ENCODE measurements at regions not wholly inside any gene's neighbourhood (a gene's known extent, or its start where the extent isn't known, plus 50 kb on each side); places are given as distances from the start of the nearest gene placed in this dataset.

GRCh38 chr5:2423634-2424033 lies 327.8 kb downstream of the IRX2 start:
- no peak overlapping the region for H3K4me3 ChIP-seq (ENCODE audit: low read depth, low read length)
- H3K36me3 ChIP-seq (ENCODE audit: control insufficient read depth, insufficient read depth, low read length), result no peaks in the 10 kb centered on the region
- H3K4me1 ChIP-seq (ENCODE audit: control insufficient read depth, insufficient read depth, low read length), result no peaks in the 10 kb centered on the region
- H3K9ac ChIP-seq (ENCODE audit: low read depth, low read length), result no peak overlapping the region
- H3K9me3 ChIP-seq (ENCODE audit: control insufficient read depth, insufficient read depth, low read length), result peaks cover 24% of the 10 kb centered on the region
- no peak overlapping the region for H3K27ac ChIP-seq (ENCODE audit: low read depth, low read length)
- H3K27me3 ChIP-seq (ENCODE audit: control insufficient read depth, insufficient read depth, low read length), result no peaks in the 10 kb centered on the region

GRCh38 chr5:2417301-2417700 lies 334.2 kb downstream of the IRX2 start:
- H3K36me3 ChIP-seq (ENCODE audit: control insufficient read depth, insufficient read depth, low read length), result no peaks in the 10 kb centered on the region
- no peak overlapping the region for H3K4me3 ChIP-seq (ENCODE audit: low read depth, low read length)
- no peak overlapping the region for H3K27ac ChIP-seq (ENCODE audit: low read depth, low read length)
- H3K4me1 ChIP-seq (ENCODE audit: control insufficient read depth, insufficient read depth, low read length), result no peaks in the 10 kb centered on the region
- no peak overlapping the region for H3K9ac ChIP-seq (ENCODE audit: low read depth, low read length)
- peaks cover 2% of the 10 kb centered on the region; the same call in 1 of the 2 replicates for H3K9me3 ChIP-seq (ENCODE audit: control insufficient read depth, insufficient read depth, low read length)
- no peaks in the 10 kb centered on the region for H3K27me3 ChIP-seq (ENCODE audit: control insufficient read depth, insufficient read depth, low read length)

DNA sequence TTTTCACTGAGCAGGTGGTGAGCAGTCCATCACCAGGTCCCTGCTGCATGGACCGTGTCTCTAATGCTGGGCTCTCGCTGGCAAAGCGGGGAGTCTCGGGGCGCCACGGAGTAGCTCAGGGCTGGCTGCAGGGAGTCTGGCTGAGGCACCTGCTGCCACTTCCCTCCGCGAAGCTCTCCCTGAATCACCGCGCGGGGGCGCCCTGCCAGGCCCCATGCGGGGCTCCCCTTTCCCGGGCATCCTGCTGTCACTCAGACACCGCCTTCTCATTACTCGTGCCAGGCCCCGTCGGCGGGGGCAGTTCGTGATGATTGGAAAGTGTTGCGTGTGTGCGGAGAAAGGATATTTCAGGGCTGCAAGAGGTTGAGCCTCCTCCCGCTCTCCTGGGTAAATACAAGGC lies 335.8 kb downstream of the IRX2 start:
- no peaks in the 10 kb centered on the region for H3K4me1 ChIP-seq (ENCODE audit: control insufficient read depth, insufficient read depth, low read length)
- no peak overlapping the region for H3K4me3 ChIP-seq (ENCODE audit: low read depth, low read length)
- no peaks in the 10 kb centered on the region for H3K36me3 ChIP-seq (ENCODE audit: control insufficient read depth, insufficient read depth, low read length)
- no peak overlapping the region for H3K9ac ChIP-seq (ENCODE audit: low read depth, low read length)
- no peak overlapping the region for H3K27ac ChIP-seq (ENCODE audit: low read depth, low read length)
- no peaks in the 10 kb centered on the region for H3K9me3 ChIP-seq (ENCODE audit: control insufficient read depth, insufficient read depth, low read length)
- no peaks in the 10 kb centered on the region for H3K27me3 ChIP-seq (ENCODE audit: control insufficient read depth, insufficient read depth, low read length)

DNA sequence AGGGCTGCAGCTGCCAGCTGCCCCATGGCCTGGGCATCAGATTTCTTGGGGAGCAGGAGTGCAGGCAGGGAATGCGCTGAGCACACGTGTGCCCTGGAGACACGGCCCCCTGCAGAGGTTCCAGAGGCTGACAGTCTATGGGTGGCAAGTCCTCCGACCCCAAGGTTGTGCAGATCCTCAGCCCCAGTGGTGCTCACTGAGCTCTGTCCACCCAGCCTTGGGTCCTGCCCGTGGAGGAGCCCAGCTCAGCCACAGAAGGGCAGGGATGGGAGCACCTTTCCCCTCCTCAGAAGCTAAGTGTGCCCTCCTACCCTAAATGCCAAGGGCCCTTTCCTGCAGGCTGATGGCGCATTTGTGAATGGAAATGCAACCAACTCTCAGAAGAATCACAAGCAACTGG lies 341.0 kb downstream of the IRX2 start:
- Histone ChIP-seq H3K4me1 (ENCODE audit: control insufficient read depth, insufficient read depth, low read length) (no peaks in the 10 kb centered on the region), H3K9ac (ENCODE audit: low read depth, low read length) (no peak overlapping the region), H3K9me3 (ENCODE audit: control insufficient read depth, insufficient read depth, low read length) (no peaks in the 10 kb centered on the region), H3K27ac (ENCODE audit: low read depth, low read length) (no peak overlapping the region), H3K4me3 (ENCODE audit: low read depth, low read length) (no peak overlapping the region), H3K36me3 (ENCODE audit: control insufficient read depth, insufficient read depth, low read length) (no peaks in the 10 kb centered on the region), H3K27me3 (ENCODE audit: control insufficient read depth, insufficient read depth, low read length) (no peaks in the 10 kb centered on the region)

GRCh38 chr5:2403296-2403695 lies 348.2 kb downstream of the IRX2 start:
- Histone ChIP-seq H3K27me3 (ENCODE audit: control insufficient read depth, insufficient read depth, low read length) (no peaks in the 10 kb centered on the region), H3K9ac (ENCODE audit: low read depth, low read length) (no peak overlapping the region), H3K9me3 (ENCODE audit: control insufficient read depth, insufficient read depth, low read length) (peaks cover 13% of the 10 kb centered on the region), H3K4me1 (ENCODE audit: control insufficient read depth, insufficient read depth, low read length) (no peaks in the 10 kb centered on the region), H3K4me3 (ENCODE audit: low read depth, low read length) (no peak overlapping the region), H3K27ac (ENCODE audit: low read depth, low read length) (no peak overlapping the region), H3K36me3 (ENCODE audit: control insufficient read depth, insufficient read depth, low read length) (no peaks in the 10 kb centered on the region)

DNA sequence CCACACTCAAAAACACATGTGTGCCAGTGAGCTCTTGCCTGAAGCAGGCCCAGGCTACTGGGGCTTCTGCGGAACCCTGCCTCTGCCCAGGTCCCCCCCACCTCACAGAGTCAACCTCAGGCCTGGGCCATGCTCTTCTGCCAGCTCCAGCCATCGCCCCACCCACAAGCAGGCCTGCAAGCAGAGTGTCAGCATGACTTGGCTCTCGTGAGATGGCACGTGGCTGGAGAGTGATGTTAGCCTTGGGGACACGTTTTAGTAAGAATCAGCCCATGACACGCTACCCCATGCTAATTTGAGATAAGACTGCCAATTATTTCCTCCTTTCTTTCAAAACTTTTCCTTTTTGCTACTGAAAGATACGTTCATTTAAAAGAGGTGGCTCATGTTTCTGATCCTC lies 351.7 kb downstream of the IRX2 start:
- no peak overlapping the region for H3K27ac ChIP-seq (ENCODE audit: low read depth, low read length)
- no peak overlapping the region for H3K4me3 ChIP-seq (ENCODE audit: low read depth, low read length)
- H3K36me3 ChIP-seq (ENCODE audit: control insufficient read depth, insufficient read depth, low read length), result no peaks in the 10 kb centered on the region
- H3K9me3 ChIP-seq (ENCODE audit: control insufficient read depth, insufficient read depth, low read length), result peaks cover 13% of the 10 kb centered on the region
- no peak overlapping the region for H3K9ac ChIP-seq (ENCODE audit: low read depth, low read length)
- H3K27me3 ChIP-seq (ENCODE audit: control insufficient read depth, insufficient read depth, low read length), result no peaks in the 10 kb centered on the region
- H3K4me1 ChIP-seq (ENCODE audit: control insufficient read depth, insufficient read depth, low read length), result no peaks in the 10 kb centered on the region

GRCh38 chr5:2399096-2399495 lies 352.4 kb downstream of the IRX2 start:
- Histone ChIP-seq H3K4me1 (ENCODE audit: control insufficient read depth, insufficient read depth, low read length) (no peaks in the 10 kb centered on the region), H3K9me3 (ENCODE audit: control insufficient read depth, insufficient read depth, low read length) (peaks cover 13% of the 10 kb centered on the region), H3K36me3 (ENCODE audit: control insufficient read depth, insufficient read depth, low read length) (no peaks in the 10 kb centered on the region), H3K27me3 (ENCODE audit: control insufficient read depth, insufficient read depth, low read length) (no peaks in the 10 kb centered on the region), H3K4me3 (ENCODE audit: low read depth, low read length) (no peak overlapping the region), H3K27ac (ENCODE audit: low read depth, low read length) (no peak overlapping the region), H3K9ac (ENCODE audit: low read depth, low read length) (no peak overlapping the region)

GRCh38 chr5:2393556-2393955 lies 357.9 kb downstream of the IRX2 start:
- Histone ChIP-seq H3K27me3 (ENCODE audit: control insufficient read depth, insufficient read depth, low read length) (no peaks in the 10 kb centered on the region), H3K27ac (ENCODE audit: low read depth, low read length) (no peak overlapping the region), H3K4me1 (ENCODE audit: control insufficient read depth, insufficient read depth, low read length) (no peaks in the 10 kb centered on the region), H3K4me3 (ENCODE audit: low read depth, low read length) (no peak overlapping the region), H3K9ac (ENCODE audit: low read depth, low read length) (no peak overlapping the region), H3K36me3 (ENCODE audit: control insufficient read depth, insufficient read depth, low read length) (no peaks in the 10 kb centered on the region), H3K9me3 (ENCODE audit: control insufficient read depth, insufficient read depth, low read length) (no peaks in the 10 kb centered on the region)

GRCh38 chr5:2391566-2391965 lies 359.9 kb downstream of the IRX2 start:
- no peaks in the 10 kb centered on the region for H3K9me3 ChIP-seq (ENCODE audit: control insufficient read depth, insufficient read depth, low read length)
- H3K27me3 ChIP-seq (ENCODE audit: control insufficient read depth, insufficient read depth, low read length), result no peaks in the 10 kb centered on the region
- no peaks in the 10 kb centered on the region for H3K36me3 ChIP-seq (ENCODE audit: control insufficient read depth, insufficient read depth, low read length)

GRCh38 chr5:2391021-2391420 lies 360.5 kb downstream of the IRX2 start:
- H3K9ac ChIP-seq (ENCODE audit: low read depth, low read length), result no peak overlapping the region
- no peaks in the 10 kb centered on the region for H3K4me1 ChIP-seq (ENCODE audit: control insufficient read depth, insufficient read depth, low read length)
- H3K9me3 ChIP-seq (ENCODE audit: control insufficient read depth, insufficient read depth, low read length), result no peaks in the 10 kb centered on the region
- no peaks in the 10 kb centered on the region for H3K36me3 ChIP-seq (ENCODE audit: control insufficient read depth, insufficient read depth, low read length)
- no peak overlapping the region for H3K27ac ChIP-seq (ENCODE audit: low read depth, low read length)
- no peak overlapping the region for H3K4me3 ChIP-seq (ENCODE audit: low read depth, low read length)
- H3K27me3 ChIP-seq (ENCODE audit: control insufficient read depth, insufficient read depth, low read length), result no peaks in the 10 kb centered on the region

More at GRCh38 chr5:2391566-2391965, 359.9 kb downstream of the IRX2 start:
- no peak overlapping the region for H3K9ac ChIP-seq (ENCODE audit: low read depth, low read length)
- no peaks in the 10 kb centered on the region for H3K4me1 ChIP-seq (ENCODE audit: control insufficient read depth, insufficient read depth, low read length)
- H3K4me3 ChIP-seq (ENCODE audit: low read depth, low read length), result no peak overlapping the region
- no peak overlapping the region for H3K27ac ChIP-seq (ENCODE audit: low read depth, low read length)

DNA sequence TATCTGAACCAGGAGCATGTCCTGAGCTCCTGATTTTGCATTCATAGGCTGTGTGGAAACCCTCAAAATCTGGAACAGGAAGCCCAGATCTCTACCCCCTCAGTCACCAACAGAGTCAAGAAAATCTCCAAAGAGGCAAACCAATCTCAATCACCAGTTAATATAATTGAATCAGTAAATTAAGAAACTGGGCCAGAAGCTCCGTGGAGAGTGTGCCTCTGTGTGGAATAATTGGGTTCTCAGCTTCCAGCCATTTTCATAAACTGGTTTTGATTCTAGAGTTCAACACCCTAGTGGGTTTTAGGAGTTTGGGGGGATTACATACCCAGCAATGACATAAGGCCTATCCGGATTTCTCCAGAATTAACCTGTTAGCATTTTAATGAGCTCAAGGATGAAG lies 362.9 kb downstream of the IRX2 start:
- H3K4me3 ChIP-seq (ENCODE audit: low read depth, low read length), result no peak overlapping the region
- H3K27me3 ChIP-seq (ENCODE audit: control insufficient read depth, insufficient read depth, low read length), result no peaks in the 10 kb centered on the region
- H3K27ac ChIP-seq (ENCODE audit: low read depth, low read length), result no peak overlapping the region
- no peaks in the 10 kb centered on the region for H3K4me1 ChIP-seq (ENCODE audit: control insufficient read depth, insufficient read depth, low read length)
- H3K36me3 ChIP-seq (ENCODE audit: control insufficient read depth, insufficient read depth, low read length), result no peaks in the 10 kb centered on the region
- no peak overlapping the region for H3K9ac ChIP-seq (ENCODE audit: low read depth, low read length)
- H3K9me3 ChIP-seq (ENCODE audit: control insufficient read depth, insufficient read depth, low read length), result no peaks in the 10 kb centered on the region
